Cardiac muscle cell (in vitro differentiated cells and primary cell): ENCODE measurements at regions not wholly inside any gene's neighbourhood (a gene's known extent, or its start where the extent isn't known, plus 50 kb on each side); places are given as distances from the start of the nearest gene placed in this dataset.

ENCODE experiments used
- DNase-seq, 2 donors: peaks; one replicate each; pipeline versions ENCODE4 v3.0.0 to v3.0.0-alpha.2; 2010 to 2017; ENCODE audit warnings: low read depth in 1 of 2, low spot score in 1 of 2
- H3K27ac ChIP-seq: fragments of 200-600 bp; sonication (generic); 2 replicates; pipeline ENCODE4 v1.5.1; 2016
- H3K27me3 ChIP-seq: fragments of 200-600 bp; sonication (generic); 2 replicates; pipeline ENCODE4 v1.6.0; 2016; ENCODE audit warnings: control low read depth
- H3K36me3 ChIP-seq: fragments of 200-600 bp; sonication (generic); 2 replicates; pipeline ENCODE4 v1.5.1; 2016; ENCODE audit warnings: control low read depth
- H3K4me1 ChIP-seq: fragments of 200-600 bp; sonication (generic); 2 replicates; pipeline ENCODE4 v1.8.1; 2017; ENCODE audit warnings: low read depth, mild to moderate bottlenecking, mixed run types
- H3K4me3 ChIP-seq: fragments of 200-600 bp; sonication (generic); 2 replicates; pipeline ENCODE4 v1.5.1; 2016; ENCODE audit warnings: mild to moderate bottlenecking
- H3K9me3 ChIP-seq: fragments of 200-600 bp; sonication (generic); 2 replicates; pipeline ENCODE4 v1.5.1; 2017; ENCODE audit warnings: low read depth, mild to moderate bottlenecking, control low read depth
- TF ChIP-seq, protein P1 (sequence below): IDR thresholded peaks from 2 replicates; pipeline ENCODE4 v1.5.1; 2012; ENCODE audit warnings: low read depth, mild to moderate bottlenecking, low read length

DNA sequence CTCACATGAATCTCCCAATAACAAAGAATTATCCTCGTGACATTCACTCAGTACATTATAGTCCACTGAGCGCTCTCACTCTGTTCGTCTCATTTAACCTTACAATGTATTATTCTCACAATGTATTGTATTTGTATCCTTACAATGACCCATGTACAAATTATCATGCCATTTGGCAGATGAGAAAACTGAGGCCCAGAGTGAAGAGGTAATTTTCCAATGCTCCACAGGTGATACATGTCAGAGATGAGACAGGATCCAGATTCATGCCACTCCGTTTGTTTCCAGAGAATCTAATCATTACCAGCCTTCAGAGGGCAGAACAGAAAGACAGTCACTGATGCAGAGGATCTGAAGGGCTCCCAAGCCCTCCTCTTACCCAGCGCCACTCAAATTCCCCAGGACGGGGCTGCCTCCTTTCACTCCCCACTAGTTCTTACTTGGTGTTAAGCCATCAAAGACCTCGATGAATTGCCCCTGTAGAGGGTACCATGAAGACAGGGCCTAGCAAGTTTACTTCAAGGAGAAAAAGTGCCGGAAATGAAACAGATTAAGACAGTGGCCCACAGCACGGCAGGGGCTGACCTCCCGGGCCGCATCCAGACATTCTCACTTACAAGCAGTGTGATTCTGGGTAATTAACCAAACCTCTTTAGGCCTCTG, 98.4 kb upstream of the MBOAT2 start:
- Histone ChIP-seq H3K4me3 (no peak overlapping the region), H3K27ac (no peak overlapping the region), H3K27me3 (no peaks in the 10 kb centered on the region), H3K4me1 (peaks cover 8% of the 10 kb centered on the region), H3K36me3 (no peaks in the 10 kb centered on the region), H3K9me3 (no peaks in the 10 kb centered on the region)
- TF ChIP-seq, protein P1, sequence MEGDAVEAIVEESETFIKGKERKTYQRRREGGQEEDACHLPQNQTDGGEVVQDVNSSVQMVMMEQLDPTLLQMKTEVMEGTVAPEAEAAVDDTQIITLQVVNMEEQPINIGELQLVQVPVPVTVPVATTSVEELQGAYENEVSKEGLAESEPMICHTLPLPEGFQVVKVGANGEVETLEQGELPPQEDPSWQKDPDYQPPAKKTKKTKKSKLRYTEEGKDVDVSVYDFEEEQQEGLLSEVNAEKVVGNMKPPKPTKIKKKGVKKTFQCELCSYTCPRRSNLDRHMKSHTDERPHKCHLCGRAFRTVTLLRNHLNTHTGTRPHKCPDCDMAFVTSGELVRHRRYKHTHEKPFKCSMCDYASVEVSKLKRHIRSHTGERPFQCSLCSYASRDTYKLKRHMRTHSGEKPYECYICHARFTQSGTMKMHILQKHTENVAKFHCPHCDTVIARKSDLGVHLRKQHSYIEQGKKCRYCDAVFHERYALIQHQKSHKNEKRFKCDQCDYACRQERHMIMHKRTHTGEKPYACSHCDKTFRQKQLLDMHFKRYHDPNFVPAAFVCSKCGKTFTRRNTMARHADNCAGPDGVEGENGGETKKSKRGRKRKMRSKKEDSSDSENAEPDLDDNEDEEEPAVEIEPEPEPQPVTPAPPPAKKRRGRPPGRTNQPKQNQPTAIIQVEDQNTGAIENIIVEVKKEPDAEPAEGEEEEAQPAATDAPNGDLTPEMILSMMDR = no peak
- no peak for DNase-seq

DNA sequence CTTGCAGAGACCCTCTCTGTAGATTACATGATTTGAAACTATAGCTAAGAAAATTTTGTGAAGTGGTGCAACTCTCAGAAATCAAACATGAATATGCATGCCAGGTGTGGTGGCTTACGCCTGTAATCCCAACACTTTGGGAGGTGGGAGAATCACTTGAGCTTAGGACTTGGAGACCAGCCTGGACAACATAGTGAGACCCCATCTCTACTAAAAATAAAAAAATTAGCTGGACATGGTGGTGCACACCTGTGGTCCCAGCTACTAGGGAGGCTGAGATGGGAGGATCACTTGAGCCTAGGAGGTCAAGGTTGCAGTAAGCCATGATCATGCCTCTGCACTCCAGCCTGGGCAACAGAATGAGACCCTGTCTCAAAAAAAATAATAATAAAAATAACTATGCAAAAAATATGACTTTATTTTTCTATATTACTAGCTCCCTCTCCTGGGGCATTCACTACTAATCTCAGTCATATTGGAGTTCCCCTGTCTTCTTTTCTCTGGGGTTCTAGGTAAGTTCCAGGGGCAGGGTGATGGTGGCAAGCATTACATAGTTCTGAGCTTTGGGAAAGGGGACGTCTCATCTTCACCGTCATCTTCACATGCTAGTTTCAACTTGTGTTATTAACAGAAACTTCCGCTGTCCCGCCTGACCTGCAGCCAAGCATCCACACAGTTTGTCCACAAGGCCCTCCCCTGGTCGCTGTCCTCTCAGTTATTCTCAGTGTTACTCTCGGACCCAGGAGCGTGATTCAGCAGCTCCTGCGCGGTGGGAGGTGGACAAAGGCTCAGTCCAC, 96.8 kb upstream of the MBOAT2 start:
- peaks cover 8% of the 10 kb centered on the region for H3K4me1 ChIP-seq
- no peaks in the 10 kb centered on the region for H3K9me3 ChIP-seq
- no peaks in the 10 kb centered on the region for H3K36me3 ChIP-seq
- no peak for DNase-seq
- TF ChIP-seq, protein P1 = no peak
- no peak overlapping the region for H3K4me3 ChIP-seq
- no peak overlapping the region for H3K27ac ChIP-seq
- no peaks in the 10 kb centered on the region for H3K27me3 ChIP-seq

DNA sequence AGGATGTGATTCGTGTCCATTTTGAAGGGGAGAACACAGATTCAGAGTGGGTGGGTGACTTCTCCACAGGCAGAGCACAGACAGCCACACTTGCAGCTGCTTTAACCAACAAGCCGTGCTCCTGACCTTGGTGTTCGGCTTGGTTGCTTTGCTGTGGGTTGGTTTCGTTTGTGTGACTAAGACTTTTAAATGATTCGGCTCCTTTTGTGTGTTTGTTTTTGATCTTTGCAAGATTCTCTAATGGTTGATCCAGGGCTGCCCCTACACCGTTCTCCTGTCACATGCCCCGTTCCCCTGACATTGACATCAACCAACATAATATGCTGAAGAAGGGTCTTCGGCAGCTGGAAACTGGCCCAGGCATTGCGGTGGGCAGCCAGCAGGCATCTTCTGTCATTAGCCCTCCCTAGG, 95.9 kb upstream of the MBOAT2 start:
- Histone ChIP-seq H3K27ac (no peak overlapping the region), H3K9me3 (no peaks in the 10 kb centered on the region), H3K4me1 (peaks cover 8% of the 10 kb centered on the region), H3K4me3 (no peak overlapping the region), H3K27me3 (no peaks in the 10 kb centered on the region), H3K36me3 (no peaks in the 10 kb centered on the region)
- no peak for DNase-seq
- TF ChIP-seq, protein P1 = no peak

DNA sequence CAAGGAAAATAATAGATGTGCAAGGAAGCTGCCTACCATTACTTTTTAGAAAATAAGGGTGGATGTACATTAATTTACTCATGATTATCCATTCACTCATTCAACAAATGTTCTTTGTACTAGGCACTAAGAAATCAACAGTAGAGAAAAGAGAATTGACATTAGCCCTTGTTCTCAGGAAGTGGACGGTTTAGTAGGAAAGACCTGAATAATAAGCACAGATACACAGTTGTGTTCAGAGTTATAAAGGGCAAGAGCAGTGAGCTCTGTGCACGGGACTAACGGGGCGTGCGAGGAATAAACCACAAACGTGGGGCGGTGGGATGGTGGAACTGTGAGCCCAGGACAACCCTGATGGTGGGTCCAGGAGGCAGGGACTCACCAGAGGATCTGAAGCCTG, 94.4 kb upstream of the MBOAT2 start:
- Histone ChIP-seq H3K27ac (no peak overlapping the region), H3K27me3 (no peaks in the 10 kb centered on the region), H3K4me3 (no peak overlapping the region), H3K36me3 (no peaks in the 10 kb centered on the region), H3K4me1 (peaks cover 7% of the 10 kb centered on the region), H3K9me3 (no peaks in the 10 kb centered on the region)
- DNase-seq = no peak
- TF ChIP-seq, protein P1 = no peak

DNA sequence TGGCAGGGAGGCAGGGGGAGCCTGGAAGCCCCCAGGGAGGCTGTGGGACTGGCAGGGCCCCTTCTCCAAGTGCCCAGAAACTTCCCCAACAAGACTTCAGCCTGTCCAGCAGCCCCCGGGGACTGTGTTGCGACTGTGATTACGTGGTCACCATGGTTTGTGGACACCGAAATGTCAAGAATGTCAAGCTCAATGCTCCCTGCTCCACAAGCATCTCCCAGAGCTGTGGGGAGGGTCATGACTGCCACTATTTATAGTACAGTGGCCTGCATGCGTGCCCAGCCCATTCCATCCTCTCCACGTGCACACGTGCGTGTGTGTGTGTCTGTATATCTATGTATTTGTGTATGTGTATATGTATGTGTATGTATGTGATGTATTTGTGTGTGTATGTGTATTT, 93.8 kb upstream of the MBOAT2 start:
- Histone ChIP-seq H3K27me3 (no peaks in the 10 kb centered on the region), H3K4me3 (no peak overlapping the region), H3K4me1 (peaks cover under 1% of the 10 kb centered on the region), H3K36me3 (no peaks in the 10 kb centered on the region), H3K27ac (no peak overlapping the region), H3K9me3 (no peaks in the 10 kb centered on the region)
- DNase-seq = no peak
- TF ChIP-seq, protein P1 = no peak
